MM.1S (cell line): ENCODE measurements at regions not wholly inside any gene's neighbourhood (a gene's known extent, or its start where the extent isn't known, plus 50 kb on each side); places are given as distances from the start of the nearest gene placed in this dataset.

Source experiments
- DNase-seq: peaks from one replicate; pipeline ENCODE4 v3.0.0-alpha.2; 2015
- H2AFZ ChIP-seq: fragments of 300-600 bp; sonication (generic); 2 replicates; pipeline ENCODE4 v1.6.0; 2016; ENCODE audit warnings: antibody characterized with exemption, low read length
- H3F3A ChIP-seq: fragments of 300-600 bp; sonication (generic); 2 replicates; pipeline ENCODE4 v1.6.1; 2016; ENCODE audit warnings: mild to moderate bottlenecking, antibody characterized with exemption, low read length, moderate library complexity, mixed read lengths; ENCODE audit not compliant: insufficient read depth
- H3K27ac ChIP-seq: fragments of 300-600 bp; sonication (generic); 2 replicates; pipeline ENCODE4 v1.5.1; 2016; ENCODE audit warnings: mild to moderate bottlenecking, low read length
- H3K27me3 ChIP-seq: fragments of 300-600 bp; sonication (generic); replicated peaks from 2 replicates; pipeline ENCODE4 v1.6.0; 2016; ENCODE audit warnings: low read length; ENCODE audit not compliant: insufficient read depth
- H3K36me3 ChIP-seq: fragments of 300-600 bp; sonication (generic); replicated peaks from 2 replicates; pipeline ENCODE4 v1.6.1; 2016; ENCODE audit warnings: mild to moderate bottlenecking, low read length, mixed read lengths; ENCODE audit not compliant: insufficient read depth
- H3K4me1 ChIP-seq: fragments of 300-600 bp; sonication (generic); 2 replicates; pipeline ENCODE4 v1.6.1; 2016; ENCODE audit warnings: low read length, mixed read lengths
- H3K4me2 ChIP-seq: fragments of 300-600 bp; sonication (generic); 2 replicates; pipeline ENCODE4 v1.6.0; 2016; ENCODE audit warnings: low read depth, low read length
- H3K4me3 ChIP-seq: fragments of 300-600 bp; sonication (generic); 2 replicates; pipeline ENCODE4 v1.5.1; 2016; ENCODE audit warnings: low read length, mixed read lengths
- H3K79me2 ChIP-seq: fragments of 300-600 bp; sonication (generic); 2 replicates; pipeline ENCODE4 v1.6.1; 2016; ENCODE audit warnings: mixed run types, low read length, mixed read lengths
- H3K9ac ChIP-seq: fragments of 300-600 bp; sonication (generic); 2 replicates; pipeline ENCODE4 v1.6.1; 2016; ENCODE audit warnings: low read length, mixed read lengths
- H3K9me2 ChIP-seq: fragments of 300-600 bp; sonication (generic); replicated peaks from 2 replicates; pipeline ENCODE4 v1.6.1; 2016; ENCODE audit warnings: mild to moderate bottlenecking, low read length, mixed read lengths; ENCODE audit not compliant: insufficient read depth
- H3K9me3 ChIP-seq: fragments of 300-600 bp; sonication (generic); replicated peaks from 2 replicates; pipeline ENCODE4 v1.6.1; 2016; ENCODE audit warnings: mild to moderate bottlenecking, low read length, mixed read lengths; ENCODE audit not compliant: insufficient read depth
- H4K20me1 ChIP-seq: fragments of 300-600 bp; sonication (generic); 2 replicates; pipeline ENCODE4 v1.6.1; 2016; ENCODE audit warnings: mild to moderate bottlenecking, low read length, moderate library complexity, mixed read lengths; ENCODE audit not compliant: insufficient read depth
- EZH2 ChIP-seq: fragments of 300-600 bp; sonication (generic); optimal IDR thresholded peaks from 2 replicates; pipeline ENCODE3; 2017; ENCODE audit warnings: low read depth, mild to moderate bottlenecking, antibody characterized with exemption, low read length, mixed read lengths
- EZH2phosphoT487 ChIP-seq: fragments of 300-600 bp; sonication (generic); IDR thresholded peaks from 2 replicates; pipeline ENCODE4 v1.6.1; 2018; ENCODE audit warnings: antibody characterized with exemption, low read length
- TF ChIP-seq, protein P1 (sequence below): fragments of 300-600 bp; sonication (generic); IDR thresholded peaks from 2 replicates; pipeline ENCODE4 v1.5.1; 2016; ENCODE audit warnings: antibody characterized with exemption, low read length, mixed read lengths

DNA sequence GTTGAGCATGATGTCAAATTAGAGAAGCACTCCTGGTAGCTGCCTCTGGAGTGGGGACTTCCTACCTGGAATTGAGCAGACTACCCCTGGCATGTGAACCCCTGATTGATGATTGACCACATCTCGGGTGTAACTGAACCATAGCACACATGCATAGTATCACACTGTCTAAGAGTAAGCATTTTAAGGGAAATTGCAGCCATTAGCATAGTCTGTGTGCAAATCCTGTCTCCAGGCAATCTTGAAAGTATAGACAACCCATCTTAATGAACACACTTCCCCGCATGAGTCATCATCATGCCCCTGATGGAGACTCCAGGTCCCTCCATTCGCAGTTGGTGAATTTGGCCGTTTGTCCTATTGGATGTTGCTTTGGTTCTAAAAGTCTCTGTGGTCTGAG is 131.3 kb downstream of the C11orf91 start:
- no peak overlapping the region for H3K27ac ChIP-seq
- no peak for DNase-seq
- no peaks in the 10 kb centered on the region for H3K9me3 ChIP-seq
- no peak for TF ChIP-seq EZH2
- TF ChIP-seq, protein P1, sequence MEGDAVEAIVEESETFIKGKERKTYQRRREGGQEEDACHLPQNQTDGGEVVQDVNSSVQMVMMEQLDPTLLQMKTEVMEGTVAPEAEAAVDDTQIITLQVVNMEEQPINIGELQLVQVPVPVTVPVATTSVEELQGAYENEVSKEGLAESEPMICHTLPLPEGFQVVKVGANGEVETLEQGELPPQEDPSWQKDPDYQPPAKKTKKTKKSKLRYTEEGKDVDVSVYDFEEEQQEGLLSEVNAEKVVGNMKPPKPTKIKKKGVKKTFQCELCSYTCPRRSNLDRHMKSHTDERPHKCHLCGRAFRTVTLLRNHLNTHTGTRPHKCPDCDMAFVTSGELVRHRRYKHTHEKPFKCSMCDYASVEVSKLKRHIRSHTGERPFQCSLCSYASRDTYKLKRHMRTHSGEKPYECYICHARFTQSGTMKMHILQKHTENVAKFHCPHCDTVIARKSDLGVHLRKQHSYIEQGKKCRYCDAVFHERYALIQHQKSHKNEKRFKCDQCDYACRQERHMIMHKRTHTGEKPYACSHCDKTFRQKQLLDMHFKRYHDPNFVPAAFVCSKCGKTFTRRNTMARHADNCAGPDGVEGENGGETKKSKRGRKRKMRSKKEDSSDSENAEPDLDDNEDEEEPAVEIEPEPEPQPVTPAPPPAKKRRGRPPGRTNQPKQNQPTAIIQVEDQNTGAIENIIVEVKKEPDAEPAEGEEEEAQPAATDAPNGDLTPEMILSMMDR, result no peak
- TF ChIP-seq EZH2phosphoT487, result no peak
- H3K4me2 ChIP-seq, result no peak overlapping the region
- H3K4me1 ChIP-seq, result no peaks in the 10 kb centered on the region
- no peak overlapping the region for H3K9ac ChIP-seq
- no peaks in the 10 kb centered on the region for H3F3A ChIP-seq
- H3K79me2 ChIP-seq, result no peaks in the 10 kb centered on the region
- H3K4me3 ChIP-seq, result no peak overlapping the region
- no peaks in the 10 kb centered on the region for H3K36me3 ChIP-seq
- H3K9me2 ChIP-seq, result no peaks in the 10 kb centered on the region
- 0 out of 2 replicates have a peak, but pooled peaks cover 4% of the 10 kb centered on the region for H3K27me3 ChIP-seq
- no peaks in the 10 kb centered on the region for H4K20me1 ChIP-seq
- no peak overlapping the region for H2AFZ ChIP-seq

- Histone ChIP-seq H3F3A (no peaks in the 10 kb centered on the region), H3K79me2 (no peaks in the 10 kb centered on the region), H3K9ac (no peak overlapping the region), H4K20me1 (no peaks in the 10 kb centered on the region), H3K27ac (no peak overlapping the region), H3K4me2 (no peak overlapping the region), H3K9me3 (no peaks in the 10 kb centered on the region), H3K4me1 (no peaks in the 10 kb centered on the region), H2AFZ (no peak overlapping the region), H3K9me2 (no peaks in the 10 kb centered on the region), H3K27me3 (no peaks in the 10 kb centered on the region), H3K36me3 (no peaks in the 10 kb centered on the region), H3K4me3 (no peak overlapping the region)
- DNase-seq, result no peak
- no peak for TF ChIP-seq EZH2
- no peak for TF ChIP-seq EZH2phosphoT487
- TF ChIP-seq, protein P1, result no peak
Observed at GRCh38 chr11:33567004-33567403, 133.6 kb downstream of the C11orf91 start.

DNA sequence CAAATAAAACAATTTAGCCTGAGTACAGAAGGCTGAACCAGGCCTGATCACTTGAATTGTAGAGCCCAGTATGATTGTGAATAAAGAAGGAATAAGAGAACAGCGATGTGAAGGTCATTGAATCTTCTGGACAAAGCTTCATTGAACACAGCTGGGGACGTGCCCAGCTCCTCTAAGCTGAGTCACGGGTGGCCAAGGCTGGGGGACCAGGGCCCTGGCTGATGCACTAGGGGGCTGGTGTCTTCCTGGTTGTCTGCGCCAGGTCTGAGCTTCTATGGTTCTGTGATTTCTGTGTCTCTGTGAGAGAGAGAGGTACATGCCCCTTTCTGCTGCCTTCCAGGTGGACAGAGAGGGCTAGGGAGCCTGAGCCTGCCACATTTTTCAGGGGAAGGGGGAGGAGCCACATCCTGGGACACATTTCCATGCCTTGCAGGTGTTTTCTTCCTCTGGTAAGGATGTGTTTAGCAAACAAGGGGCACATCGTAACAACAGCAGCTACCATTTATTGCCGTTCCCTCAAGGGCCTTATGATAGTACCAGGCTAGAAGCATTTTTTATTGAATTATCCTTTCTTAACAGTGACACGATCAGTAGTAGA is 135.7 kb downstream of the C11orf91 start:
- no peak for TF ChIP-seq EZH2
- TF ChIP-seq, protein P1, result no peak
- TF ChIP-seq EZH2phosphoT487, result no peak
- H3K27ac ChIP-seq, result no peak overlapping the region
- no peak overlapping the region for H2AFZ ChIP-seq
- no peaks in the 10 kb centered on the region for H4K20me1 ChIP-seq
- DNase-seq, result no peak
- H3K4me3 ChIP-seq, result no peak overlapping the region
- H3K79me2 ChIP-seq, result no peaks in the 10 kb centered on the region
- H3K4me1 ChIP-seq, result no peaks in the 10 kb centered on the region
- no peak overlapping the region for H3K9ac ChIP-seq
- no peaks in the 10 kb centered on the region for H3K9me2 ChIP-seq
- no peaks in the 10 kb centered on the region for H3F3A ChIP-seq
- H3K4me2 ChIP-seq, result no peak overlapping the region
- H3K9me3 ChIP-seq, result no peaks in the 10 kb centered on the region
- no peaks in the 10 kb centered on the region for H3K36me3 ChIP-seq
- H3K27me3 ChIP-seq, result no peaks in the 10 kb centered on the region
